Esophagus squamous epithelium (tissue), 5 donors: ENCODE measurements at regions not wholly inside any gene's neighbourhood (a gene's known extent, or its start where the extent isn't known, plus 50 kb on each side); places are given as distances from the start of the nearest gene placed in this dataset.

Experiments
- DNase-seq: peaks from one replicate; lab custom pipeline; 2025; lab: John Stamatoyannopoulos, UW
- H3K27ac ChIP-seq, 4 donors: fragments of 200-600 bp; sonication (generic); one replicate each; pipeline ENCODE4 v1.5.1; 2016 to 2019; ENCODE audit warnings: mild to moderate bottlenecking in 1 of 4
- H3K27me3 ChIP-seq, 4 donors: fragments of 200-600 bp; sonication (generic); 1 replicate in 3 of 4; 2 replicates in 1 of 4; pipeline versions ENCODE4 v1.5.1 to v1.6.0; 2017 to 2021; ENCODE audit warnings: antibody characterized with exemption in 1 of 4
- H3K36me3 ChIP-seq, 3 donors: fragments of 200-600 bp; sonication (generic); one replicate each; pipeline ENCODE4 v1.5.1; 2016 to 2019
- H3K4me1 ChIP-seq, 3 donors: fragments of 200-600 bp; sonication (generic); one replicate each; pipeline ENCODE4 v1.5.1; 2017 to 2019
- H3K4me3 ChIP-seq, 4 donors: fragments of 200-600 bp; sonication (generic); 1 replicate in 3 of 4; 2 replicates in 1 of 4; pipeline ENCODE4 v1.5.1; 2016 to 2019; ENCODE audit warnings: mild to moderate bottlenecking in 2 of 4, moderate library complexity in 1 of 4
- H3K9me3 ChIP-seq, 3 donors: fragments of 200-600 bp; sonication (generic); one replicate each; pipeline ENCODE4 v1.5.1; 2016 to 2019
- POLR2A ChIP-seq, 4 donors: fragments of 450-650 bp; IDR thresholded peaks; one replicate each; pipeline ENCODE4 v1.6.1; 2017; ENCODE audit warnings: antibody characterized with exemption in 4 of 4, mild to moderate bottlenecking in 4 of 4, moderate library complexity in 3 of 4
- WGBS, 2 donors: methylation state at CpG; one replicate each; pipeline ENCODE4 v1.1.5; 2018; 5-methylcytosine and 5-hydroxymethylcytosine counted together
- intact Hi-C: fragments of 100-400 bp; cut with DNase I; formaldehyde crosslinking; loops from one replicate; pipeline ENCODE4 v1.15.0; 2022
- TF ChIP-seq, protein P1 (sequence below), 6 experiments: fragments of 450-650 bp in 4 of 6; fragments of 200-600 bp in 2 of 6; sonication (generic) in 2 of 6; IDR thresholded peaks; one replicate each; pipeline ENCODE4 v1.5.1; 2016 to 2019; ENCODE audit warnings: antibody characterized with exemption in 6 of 6, mild to moderate bottlenecking in 4 of 6, moderate library complexity in 4 of 6
- donor health status: DM: yes; HTN: yes; CAD: no.

DNA sequence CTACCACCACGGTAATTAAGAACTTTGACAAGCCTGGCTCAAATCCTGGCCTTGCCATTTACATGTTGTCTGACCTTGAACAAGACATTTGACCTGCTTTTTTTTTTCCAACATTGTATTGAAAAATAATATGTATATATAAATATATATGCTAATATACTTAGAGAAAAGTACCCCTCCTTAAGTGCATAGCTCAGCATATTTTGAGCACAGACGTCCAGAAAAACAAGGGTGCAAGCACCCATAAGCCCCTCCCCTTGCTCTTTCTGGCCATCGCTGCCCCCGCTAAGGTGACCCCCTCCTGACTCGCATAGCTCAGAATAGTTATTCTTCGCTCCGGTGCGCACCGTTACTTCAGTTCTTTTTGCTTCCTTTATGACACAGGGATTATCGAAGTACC lies 742.0 kb upstream of the FRG1 start:
- Histone ChIP-seq H3K27me3 (no peaks in the 10 kb centered on the region), H3K36me3 (no peaks in the 10 kb centered on the region), H3K9me3 (no peaks in the 10 kb centered on the region), H3K4me3 (no peak overlapping the region), H3K27ac (no peak overlapping the region), H3K4me1 (peaks cover 0 to 17% (median 7%) of the 10 kb centered on the region in 3 donors)
- intact Hi-C loops = no loop called here
- WGBS, 2 donors = 90 to 93% methylated on average over 10 of the region's 10 CpGs
- no peak for DNase-seq
- TF ChIP-seq, protein P1, sequence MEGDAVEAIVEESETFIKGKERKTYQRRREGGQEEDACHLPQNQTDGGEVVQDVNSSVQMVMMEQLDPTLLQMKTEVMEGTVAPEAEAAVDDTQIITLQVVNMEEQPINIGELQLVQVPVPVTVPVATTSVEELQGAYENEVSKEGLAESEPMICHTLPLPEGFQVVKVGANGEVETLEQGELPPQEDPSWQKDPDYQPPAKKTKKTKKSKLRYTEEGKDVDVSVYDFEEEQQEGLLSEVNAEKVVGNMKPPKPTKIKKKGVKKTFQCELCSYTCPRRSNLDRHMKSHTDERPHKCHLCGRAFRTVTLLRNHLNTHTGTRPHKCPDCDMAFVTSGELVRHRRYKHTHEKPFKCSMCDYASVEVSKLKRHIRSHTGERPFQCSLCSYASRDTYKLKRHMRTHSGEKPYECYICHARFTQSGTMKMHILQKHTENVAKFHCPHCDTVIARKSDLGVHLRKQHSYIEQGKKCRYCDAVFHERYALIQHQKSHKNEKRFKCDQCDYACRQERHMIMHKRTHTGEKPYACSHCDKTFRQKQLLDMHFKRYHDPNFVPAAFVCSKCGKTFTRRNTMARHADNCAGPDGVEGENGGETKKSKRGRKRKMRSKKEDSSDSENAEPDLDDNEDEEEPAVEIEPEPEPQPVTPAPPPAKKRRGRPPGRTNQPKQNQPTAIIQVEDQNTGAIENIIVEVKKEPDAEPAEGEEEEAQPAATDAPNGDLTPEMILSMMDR (IDR thresholded peaks at IDR 0.05) = no peak
- TF ChIP-seq POLR2A (IDR thresholded peaks at IDR 0.05) = no peak

DNA sequence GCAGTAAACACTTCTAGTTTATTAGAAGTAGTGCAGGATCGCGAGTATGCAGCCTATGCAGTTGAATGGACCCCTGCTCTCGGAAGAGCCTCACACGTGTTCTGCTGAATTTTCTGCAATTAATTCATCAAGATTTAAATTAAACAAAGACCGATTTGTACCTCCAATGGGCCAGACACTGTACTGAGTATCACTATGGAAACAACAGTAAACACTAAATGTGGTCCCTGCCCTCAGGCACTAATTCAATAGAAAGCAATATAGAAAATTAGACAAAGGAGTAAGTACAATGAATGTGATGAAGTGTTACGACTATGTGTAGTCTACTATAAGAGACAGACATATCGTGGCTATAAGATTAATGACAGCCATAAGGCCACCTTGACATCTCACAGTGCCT lies 740.3 kb upstream of the FRG1 start:
- intact Hi-C loops = no loop called here
- WGBS, 2 donors = 48 to 62% methylated on average over 7 of the region's 7 CpGs
- H3K4me3 ChIP-seq = no peak overlapping the region
- DNase-seq = no peak
- H3K36me3 ChIP-seq = no peaks in the 10 kb centered on the region
- no peak for TF ChIP-seq POLR2A (IDR thresholded peaks at IDR 0.05)
- TF ChIP-seq, protein P1 (IDR thresholded peaks at IDR 0.05) = no peak
- no peaks in the 10 kb centered on the region for H3K27me3 ChIP-seq
- H3K4me1 ChIP-seq = peaks cover 0 to 17% (median 7%) of the 10 kb centered on the region in 3 donors
- no peaks in the 10 kb centered on the region for H3K9me3 ChIP-seq
- H3K27ac ChIP-seq = no peak overlapping the region

DNA sequence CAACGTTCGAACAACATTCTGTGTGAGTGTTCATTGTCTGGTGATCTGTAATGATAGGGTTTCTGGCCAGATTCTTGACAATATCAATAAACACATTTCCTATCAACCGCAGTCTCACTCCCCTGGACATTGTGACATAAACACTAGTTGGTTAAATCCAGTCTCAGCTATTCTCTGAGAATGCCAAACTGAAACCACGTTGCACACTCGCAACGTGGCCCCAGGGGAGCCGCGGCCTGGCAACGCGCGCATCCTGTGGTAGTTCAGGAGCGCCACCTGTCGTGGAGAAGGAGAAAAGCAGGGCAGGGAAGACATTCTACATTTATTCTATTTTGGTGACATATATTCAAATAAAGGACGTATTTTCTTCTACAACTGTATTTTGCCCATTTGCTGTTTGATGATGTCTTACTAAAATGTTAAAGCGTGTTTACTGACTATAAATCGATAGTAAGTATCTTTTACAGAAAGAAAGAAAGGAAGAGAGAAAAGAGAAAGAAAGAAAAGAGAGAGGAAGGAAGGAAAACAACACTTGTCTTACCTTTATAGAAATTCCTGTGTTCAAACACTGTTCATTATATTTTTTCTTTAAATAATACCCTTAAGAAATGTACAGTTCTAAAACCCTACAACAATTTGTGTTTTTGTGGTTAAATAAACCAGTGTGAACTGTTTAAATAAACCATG lies 738.3 kb upstream of the FRG1 start:
- TF ChIP-seq, protein P1 (IDR thresholded peaks at IDR 0.05) = peak; percentile 33 to 84 (median 78)
- TF ChIP-seq POLR2A (IDR thresholded peaks at IDR 0.05) = no peak
- no peaks in the 10 kb centered on the region for H3K27me3 ChIP-seq
- H3K27ac ChIP-seq = no peak overlapping the region
- H3K36me3 ChIP-seq = no peaks in the 10 kb centered on the region
- peak; percentile 1 for DNase-seq
- 4 to 6% methylated on average over 16 of the region's 16 CpGs for WGBS, 2 donors
- H3K4me3 ChIP-seq = peak overlapping the region in 3 of 4 donors; percentile 21 to 47 (median 36)
- H3K9me3 ChIP-seq = no peaks in the 10 kb centered on the region
- intact Hi-C loops = no loop called here
- peaks cover 0 to 17% (median 7%) of the 10 kb centered on the region in 3 donors for H3K4me1 ChIP-seq

DNA sequence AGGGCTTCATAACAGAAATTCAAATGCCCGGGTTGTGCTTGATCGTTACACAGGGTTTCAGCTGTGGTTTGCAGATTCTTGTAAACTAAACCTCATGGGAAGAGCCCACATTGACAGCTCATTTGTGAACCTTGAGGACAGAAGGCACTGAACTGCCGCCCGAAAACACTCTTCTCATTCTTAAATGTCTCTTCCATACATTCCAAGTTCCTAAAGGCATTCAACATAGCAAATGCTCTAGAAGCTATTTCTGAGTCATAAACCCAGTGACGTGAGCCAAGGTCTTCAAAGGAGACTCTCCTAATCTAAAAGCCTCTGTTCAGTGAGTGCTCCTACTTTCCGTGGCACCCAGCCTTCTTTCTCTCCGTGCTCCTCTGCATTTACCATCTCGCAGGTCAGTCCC lies 737.8 kb upstream of the FRG1 start:
- Histone ChIP-seq H3K4me1 (peaks cover 0 to 17% (median 7%) of the 10 kb centered on the region in 3 donors), H3K4me3 (peak overlapping the region in 3 of 4 donors; percentile 21 to 47 (median 36)), H3K9me3 (no peaks in the 10 kb centered on the region), H3K27me3 (no peaks in the 10 kb centered on the region), H3K36me3 (no peaks in the 10 kb centered on the region), H3K27ac (no peak overlapping the region)
- 17 to 28% methylated on average over 8 of the region's 8 CpGs for WGBS, 2 donors
- intact Hi-C loops = no loop called here
- DNase-seq = no peak
- TF ChIP-seq, protein P1 (IDR thresholded peaks at IDR 0.05) = no peak
- TF ChIP-seq POLR2A (IDR thresholded peaks at IDR 0.05) = no peak

DNA sequence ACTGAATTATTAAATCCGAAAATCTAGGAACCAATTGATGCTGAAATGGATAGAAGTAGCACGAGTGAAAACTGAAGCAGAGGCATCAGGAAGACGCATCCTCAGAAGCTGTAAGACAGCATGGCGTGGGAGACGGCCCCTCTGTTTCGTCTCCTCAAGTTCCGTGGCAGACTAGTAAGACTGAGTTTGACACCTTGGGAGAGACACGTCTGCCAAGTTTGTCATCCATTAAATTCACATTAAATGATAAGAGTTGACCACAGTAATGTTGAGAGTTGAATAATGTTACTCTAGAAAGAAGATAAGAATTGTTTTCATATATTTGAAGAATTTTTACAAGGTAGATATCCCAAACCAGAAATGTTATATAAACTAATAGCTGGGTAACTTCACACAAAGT lies 736.1 kb upstream of the FRG1 start:
- Histone ChIP-seq H3K4me3 (no peak overlapping the region), H3K36me3 (no peaks in the 10 kb centered on the region), H3K27me3 (peaks cover 0 to 3% (median 0%) of the 10 kb centered on the region in 4 donors), H3K4me1 (peaks cover 0 to 17% (median 7%) of the 10 kb centered on the region in 3 donors), H3K9me3 (no peaks in the 10 kb centered on the region), H3K27ac (no peak overlapping the region)
- TF ChIP-seq, protein P1 (IDR thresholded peaks at IDR 0.05) = no peak
- TF ChIP-seq POLR2A (IDR thresholded peaks at IDR 0.05) = no peak
- WGBS, 2 donors = 78 to 81% methylated on average over 8 of the region's 8 CpGs
- no peak for DNase-seq
- intact Hi-C loops = no loop called here
